ENCODE measurements at regions not wholly inside any gene's neighbourhood (a gene's known extent, or its start where the extent isn't known, plus 50 kb on each side); places are given as distances from the start of the nearest gene placed in this dataset.

- no peak overlapping the region for H2AFZ ChIP-seq (ENCODE audit: low read depth, low read length, poor library complexity, severe bottlenecking)
- no peaks in the 10 kb centered on the region for H3K9me3 ChIP-seq (ENCODE audit: control insufficient read depth in 1 of 2, insufficient read depth in 1 of 2, low read depth in 1 of 2, low read length in 2 of 2)
- ChIA-PET CTCF (interaction anchor here (1.2 kb wide), 1 partner anchor 152 kb away, joined by 4 read pairs; no protein-coding TSS in a partner anchor), RAD21 (ENCODE audit: low non-redundant PET in 1 of 2, low total read pairs in 2 of 2, uncharacterized antibody in 2 of 2, unreplicated experiment in 2 of 2) (no interaction called here), POLR2A (no interaction called here)
- H3K79me2 ChIP-seq (ENCODE audit: insufficient read depth, low read length), result no peaks in the 10 kb centered on the region
- H4K20me1 ChIP-seq (ENCODE audit: insufficient read depth), result no peaks in the 10 kb centered on the region
- DNase-seq (ENCODE audit: low read depth, low spot score) (no peak), ATAC-seq (no peak)
- TF ChIP-seq ZFX (IDR thresholded peaks at IDR 0.05) (no peak), YY1 (IDR thresholded peaks at IDR 0.05; ENCODE audit: extremely low read depth, insufficient replicate concordance, low read depth, low read length) (no peak), ZNF274 (IDR thresholded peaks at IDR 0.05; ENCODE audit: low read depth, low read length) (no peak), ELF1 (IDR thresholded peaks at IDR 0.05; ENCODE audit: borderline replicate concordance, low read depth) (no peak), JUND (IDR thresholded peaks at IDR 0.05) (no peak), CEBPB (IDR thresholded peaks at IDR 0.05; ENCODE audit: low read depth) (no peak)
- no peak overlapping the region for H3K4me2 ChIP-seq (ENCODE audit: low read length)
- no TSS peak for BruUV-seq (replicated peaks)
- intact Hi-C loops (cut with micrococcal nuclease), result loop anchor here (5.0 to 10.0 kb wide), 4 partner anchors 148 to 416 kb away; no protein-coding TSS in a partner anchor
- no peaks in the 10 kb centered on the region for H3K36me3 ChIP-seq (ENCODE audit: control insufficient read depth in 1 of 2, insufficient read depth in 2 of 2, low read length in 2 of 2)
- H3K9me2 ChIP-seq (ENCODE audit: insufficient read depth), result no peaks in the 10 kb centered on the region
- H3K27me3 ChIP-seq (ENCODE audit: insufficient read depth, low read length), result no peaks in the 10 kb centered on the region
- H3K27ac ChIP-seq (ENCODE audit: low read depth, low read length), result no peak overlapping the region
- H3K4me3 ChIP-seq (replicated peaks in 1 of 2; ENCODE audit: low read depth in 1 of 2, low read length in 2 of 2), result no peak overlapping the region
- no peak overlapping the region for H3K9ac ChIP-seq (ENCODE audit: low read length)
- no peaks in the 10 kb centered on the region for H3K4me1 ChIP-seq (ENCODE audit: control insufficient read depth in 1 of 2, insufficient read depth in 2 of 2, low read length in 2 of 2)
These were observed 280.9 kb downstream of the RAP2B start for GRCh38 chr3:153442799-153443487.

GRCh38 chr3:153443961-153444360, 281.9 kb downstream of the RAP2B start:
- H3K27ac ChIP-seq (ENCODE audit: low read depth, low read length), result no peak overlapping the region
- H3K4me1 ChIP-seq (ENCODE audit: control insufficient read depth in 1 of 2, insufficient read depth in 2 of 2, low read length in 2 of 2), result no peaks in the 10 kb centered on the region
- no peaks in the 10 kb centered on the region for H3K9me3 ChIP-seq (ENCODE audit: control insufficient read depth in 1 of 2, insufficient read depth in 1 of 2, low read depth in 1 of 2, low read length in 2 of 2)
- no peak overlapping the region for H3K4me3 ChIP-seq (replicated peaks in 1 of 2; ENCODE audit: low read depth in 1 of 2, low read length in 2 of 2)
- no peak overlapping the region for H3K9ac ChIP-seq (ENCODE audit: low read length)
- H3K9me2 ChIP-seq (ENCODE audit: insufficient read depth), result no peaks in the 10 kb centered on the region
- no peaks in the 10 kb centered on the region for H3K27me3 ChIP-seq (ENCODE audit: insufficient read depth, low read length)
- ChIA-PET CTCF (interaction anchor here (0.7 to 1.2 kb wide), 5 partner anchors 10 to 151 kb away, joined by 3 to 5 read pairs (median 4); no protein-coding TSS in a partner anchor), RAD21 (ENCODE audit: low non-redundant PET in 1 of 2, low total read pairs in 2 of 2, uncharacterized antibody in 2 of 2, unreplicated experiment in 2 of 2) (no interaction called here), POLR2A (no interaction called here)
- no peak overlapping the region for H3K4me2 ChIP-seq (ENCODE audit: low read length)
- no TSS peak for BruUV-seq (replicated peaks)
- no peaks in the 10 kb centered on the region for H3K79me2 ChIP-seq (ENCODE audit: insufficient read depth, low read length)
- no peak for TF ChIP-seq ELF1 (IDR thresholded peaks at IDR 0.05; ENCODE audit: borderline replicate concordance, low read depth)
- no peak for TF ChIP-seq JUND (IDR thresholded peaks at IDR 0.05)
- peak; percentile 54; the same call in 1 of the 2 replicates for TF ChIP-seq RAD21 (IDR thresholded peaks at IDR 0.05; ENCODE audit: low read depth)
- no peak for TF ChIP-seq EZH2phosphoT487 (IDR thresholded peaks at IDR 0.05; ENCODE audit: borderline replicate concordance)
- no peak for TF ChIP-seq ATF3 (IDR thresholded peaks at IDR 0.05)
- peak; percentile 18 to 48 (median 27); a peak in 4 of 6 replicates for TF ChIP-seq CTCF (IDR thresholded peaks at IDR 0.05 in 2 of 3, conservative IDR thresholded peaks at IDR 0.05 in 1 of 3; ENCODE audit: borderline replicate concordance in 1 of 3, insufficient read depth in 1 of 3, low read depth in 2 of 3, low read length in 2 of 3)
- TF ChIP-seq POLR2A (IDR thresholded peaks at IDR 0.05; ENCODE audit: borderline replicate concordance, extremely low read depth, insufficient read depth, insufficient read length), result no peak
- no peak for TF ChIP-seq ZBTB33 (IDR thresholded peaks at IDR 0.05; ENCODE audit: extremely low read depth, insufficient replicate concordance, low read length)
- no peak for TF ChIP-seq SIN3A (IDR thresholded peaks at IDR 0.05; ENCODE audit: low read depth)
- no peaks in the 10 kb centered on the region for H3K36me3 ChIP-seq (ENCODE audit: control insufficient read depth in 1 of 2, insufficient read depth in 2 of 2, low read length in 2 of 2)
- H4K20me1 ChIP-seq (ENCODE audit: insufficient read depth), result no peaks in the 10 kb centered on the region
- H2AFZ ChIP-seq (ENCODE audit: low read depth, low read length, poor library complexity, severe bottlenecking), result peak overlapping the region; percentile 18
- peak; percentile 10 for DNase-seq (ENCODE audit: low read depth, low spot score)
- no peak for ATAC-seq
- intact Hi-C loops (cut with micrococcal nuclease), result loop anchor here (5.0 to 10.0 kb wide), 4 partner anchors 149 to 417 kb away; no protein-coding TSS in a partner anchor

Measured in HCT116 (cell line).